OCI-LY1 (cell line): ENCODE measurements at regions not wholly inside any gene's neighbourhood (a gene's known extent, or its start where the extent isn't known, plus 50 kb on each side); places are given as distances from the start of the nearest gene placed in this dataset.

Experiments
- H2AFZ ChIP-seq: fragments of 200-600 bp; sonication (generic), shearing (Covaris generic); 2 replicates; pipeline ENCODE4 v1.6.0; 2014; ENCODE audit warnings: antibody characterized with exemption, mild to moderate bottlenecking, low read length
- H3F3A ChIP-seq: fragments of 200-600 bp; sonication (generic), shearing (Covaris generic); 2 replicates; pipeline ENCODE4 v1.6.0; 2014; ENCODE audit warnings: mild to moderate bottlenecking, antibody characterized with exemption, low read length, moderate library complexity; ENCODE audit not compliant: insufficient read depth
- H3K27ac ChIP-seq: fragments of 200-600 bp; sonication (generic); 2 replicates; pipeline ENCODE4 v1.5.1; 2014; ENCODE audit warnings: low read length, mixed run types, mild to moderate bottlenecking, low read depth; ENCODE audit not compliant: poor library complexity, severe bottlenecking
- H3K27me3 ChIP-seq: fragments of 200-600 bp; sonication (generic); 2 replicates; pipeline ENCODE4 v1.6.0; 2014; ENCODE audit warnings: antibody characterized with exemption, mild to moderate bottlenecking, low read length, moderate library complexity; ENCODE audit not compliant: insufficient read depth
- H3K36me3 ChIP-seq: fragments of 200-600 bp; sonication (generic); 2 replicates; pipeline ENCODE4 v1.6.1; 2014; ENCODE audit warnings: mild to moderate bottlenecking, antibody characterized with exemption, low read length, moderate library complexity, mixed read lengths; ENCODE audit not compliant: insufficient read depth
- H3K4me1 ChIP-seq: fragments of 200-600 bp; sonication (generic); 2 replicates; pipeline ENCODE4 v1.5.1; 2014; ENCODE audit warnings: mild to moderate bottlenecking, low read length, moderate library complexity; ENCODE audit not compliant: insufficient read depth, severe bottlenecking
- H3K4me2 ChIP-seq: fragments of 200-600 bp; sonication (generic), shearing (Covaris generic); 2 replicates; pipeline ENCODE4 v1.6.1; 2014; ENCODE audit warnings: low read length
- H3K4me3 ChIP-seq: fragments of 200-600 bp; sonication (generic); 2 replicates; pipeline ENCODE4 v1.5.1; 2014; ENCODE audit warnings: low read length, low read depth, mild to moderate bottlenecking, mixed read lengths; ENCODE audit not compliant: poor library complexity, severe bottlenecking
- H3K79me2 ChIP-seq: fragments of 200-600 bp; shearing (Covaris generic); 2 replicates; pipeline ENCODE4 v1.6.1; 2016; ENCODE audit warnings: mixed run types, low read length, mixed read lengths; ENCODE audit not compliant: insufficient read depth
- H3K9ac ChIP-seq: fragments of 200-600 bp; sonication (generic), shearing (Covaris generic); 2 replicates; pipeline ENCODE4 v1.6.1; 2014; ENCODE audit warnings: mild to moderate bottlenecking, low read length, mixed read lengths
- H3K9me2 ChIP-seq: fragments of 200-600 bp; sonication (generic), shearing (Covaris generic); 2 replicates; pipeline ENCODE4 v1.6.1; 2014; ENCODE audit warnings: low read depth, mild to moderate bottlenecking, low read length, mixed read lengths
- H3K9me3 ChIP-seq: fragments of 200-600 bp; shearing (Covaris generic); 2 replicates; pipeline ENCODE4 v1.6.1; 2014; ENCODE audit warnings: low read length, mixed read lengths
- H4K20me1 ChIP-seq: fragments of 200-600 bp; sonication (generic), shearing (Covaris generic); 2 replicates; pipeline ENCODE4 v1.6.0; 2016; ENCODE audit warnings: mild to moderate bottlenecking, low read length; ENCODE audit not compliant: insufficient read depth
- EZH2 ChIP-seq: fragments of 200-600 bp; sonication (generic), shearing (Covaris generic); IDR thresholded peaks from 2 replicates; pipeline ENCODE4 v1.8.0; 2017; ENCODE audit warnings: borderline replicate concordance, mixed run types, mild to moderate bottlenecking, antibody characterized with exemption, low read length, moderate library complexity, mixed read lengths
- TF ChIP-seq, protein P1 (sequence below): fragments of 200-600 bp; sonication (generic), shearing (Covaris generic); IDR thresholded peaks from 2 replicates; pipeline ENCODE4 v1.5.1; 2017; ENCODE audit warnings: mild to moderate bottlenecking, antibody characterized with exemption, low read length, moderate library complexity, mixed read lengths

DNA sequence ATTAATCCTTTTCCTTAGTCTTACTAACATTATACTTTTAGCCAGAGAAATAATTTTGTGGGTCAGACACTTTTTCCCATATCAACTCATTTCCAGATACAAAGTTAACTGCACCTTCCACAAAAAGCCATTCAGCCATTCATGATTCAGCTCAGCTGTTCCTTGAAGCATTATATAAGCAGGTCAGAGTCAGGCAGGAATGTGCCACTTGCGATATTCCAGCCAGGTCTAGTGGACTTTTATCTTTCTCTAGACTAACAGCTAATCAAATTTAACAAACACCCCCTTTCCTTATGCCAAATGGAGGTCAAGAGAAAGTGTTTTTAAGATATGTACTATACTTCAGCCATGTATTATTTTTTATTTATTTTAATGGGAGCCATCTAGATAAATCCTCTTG is 75.6 kb upstream of the EPB41L3 start:
- TF ChIP-seq, protein P1, sequence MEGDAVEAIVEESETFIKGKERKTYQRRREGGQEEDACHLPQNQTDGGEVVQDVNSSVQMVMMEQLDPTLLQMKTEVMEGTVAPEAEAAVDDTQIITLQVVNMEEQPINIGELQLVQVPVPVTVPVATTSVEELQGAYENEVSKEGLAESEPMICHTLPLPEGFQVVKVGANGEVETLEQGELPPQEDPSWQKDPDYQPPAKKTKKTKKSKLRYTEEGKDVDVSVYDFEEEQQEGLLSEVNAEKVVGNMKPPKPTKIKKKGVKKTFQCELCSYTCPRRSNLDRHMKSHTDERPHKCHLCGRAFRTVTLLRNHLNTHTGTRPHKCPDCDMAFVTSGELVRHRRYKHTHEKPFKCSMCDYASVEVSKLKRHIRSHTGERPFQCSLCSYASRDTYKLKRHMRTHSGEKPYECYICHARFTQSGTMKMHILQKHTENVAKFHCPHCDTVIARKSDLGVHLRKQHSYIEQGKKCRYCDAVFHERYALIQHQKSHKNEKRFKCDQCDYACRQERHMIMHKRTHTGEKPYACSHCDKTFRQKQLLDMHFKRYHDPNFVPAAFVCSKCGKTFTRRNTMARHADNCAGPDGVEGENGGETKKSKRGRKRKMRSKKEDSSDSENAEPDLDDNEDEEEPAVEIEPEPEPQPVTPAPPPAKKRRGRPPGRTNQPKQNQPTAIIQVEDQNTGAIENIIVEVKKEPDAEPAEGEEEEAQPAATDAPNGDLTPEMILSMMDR, result no peak
- TF ChIP-seq EZH2, result no peak
- no peaks in the 10 kb centered on the region for H3K9me3 ChIP-seq
- no peaks in the 10 kb centered on the region for H3F3A ChIP-seq
- H3K27me3 ChIP-seq, result no peaks in the 10 kb centered on the region
- no peak overlapping the region for H3K27ac ChIP-seq
- no peak overlapping the region for H3K4me2 ChIP-seq
- H3K9ac ChIP-seq, result no peak overlapping the region
- H3K4me1 ChIP-seq, result no peaks in the 10 kb centered on the region
- H3K79me2 ChIP-seq, result no peaks in the 10 kb centered on the region
- H3K9me2 ChIP-seq, result no peaks in the 10 kb centered on the region
- H4K20me1 ChIP-seq, result no peaks in the 10 kb centered on the region
- H3K36me3 ChIP-seq, result no peaks in the 10 kb centered on the region
- H2AFZ ChIP-seq, result no peak overlapping the region
- no peak overlapping the region for H3K4me3 ChIP-seq

DNA sequence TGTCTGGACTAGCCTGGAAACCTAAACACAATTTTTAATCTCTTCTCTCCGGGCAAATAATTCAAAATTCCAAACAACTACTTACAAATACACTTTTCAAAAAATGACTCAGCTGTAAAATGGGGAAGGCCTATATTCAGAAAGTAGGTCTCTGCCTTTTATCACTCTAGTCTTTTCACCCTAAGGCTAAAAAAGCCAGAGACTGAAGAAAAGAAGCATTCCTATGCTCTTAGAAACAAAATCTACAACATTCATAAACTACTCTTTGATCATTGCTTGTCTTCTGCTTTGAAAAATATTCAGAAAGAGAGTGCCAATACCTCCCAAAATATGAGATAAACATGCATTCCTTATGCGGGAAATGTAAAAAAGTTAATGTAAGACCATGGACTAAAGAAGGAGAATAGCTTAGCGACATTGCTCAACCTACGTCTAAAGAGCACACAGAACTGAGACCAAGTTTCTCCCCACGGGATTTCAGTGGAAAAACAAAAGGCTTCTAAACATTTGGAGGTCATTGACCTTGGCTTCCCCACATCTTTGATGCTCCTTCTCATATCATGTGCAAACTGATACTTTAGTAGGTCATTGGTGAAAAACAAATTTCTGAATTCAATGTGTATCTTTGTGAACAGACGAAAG is 74.4 kb upstream of the EPB41L3 start:
- no peaks in the 10 kb centered on the region for H3K36me3 ChIP-seq
- H3K9me3 ChIP-seq, result no peaks in the 10 kb centered on the region
- H3K4me2 ChIP-seq, result no peak overlapping the region
- H3K9me2 ChIP-seq, result no peaks in the 10 kb centered on the region
- no peaks in the 10 kb centered on the region for H3K27me3 ChIP-seq
- no peak overlapping the region for H2AFZ ChIP-seq
- H3K27ac ChIP-seq, result no peak overlapping the region
- no peaks in the 10 kb centered on the region for H3K79me2 ChIP-seq
- H3K4me1 ChIP-seq, result no peaks in the 10 kb centered on the region
- no peak overlapping the region for H3K4me3 ChIP-seq
- H3F3A ChIP-seq, result no peaks in the 10 kb centered on the region
- H4K20me1 ChIP-seq, result no peaks in the 10 kb centered on the region
- no peak for TF ChIP-seq EZH2
- H3K9ac ChIP-seq, result no peak overlapping the region

DNA sequence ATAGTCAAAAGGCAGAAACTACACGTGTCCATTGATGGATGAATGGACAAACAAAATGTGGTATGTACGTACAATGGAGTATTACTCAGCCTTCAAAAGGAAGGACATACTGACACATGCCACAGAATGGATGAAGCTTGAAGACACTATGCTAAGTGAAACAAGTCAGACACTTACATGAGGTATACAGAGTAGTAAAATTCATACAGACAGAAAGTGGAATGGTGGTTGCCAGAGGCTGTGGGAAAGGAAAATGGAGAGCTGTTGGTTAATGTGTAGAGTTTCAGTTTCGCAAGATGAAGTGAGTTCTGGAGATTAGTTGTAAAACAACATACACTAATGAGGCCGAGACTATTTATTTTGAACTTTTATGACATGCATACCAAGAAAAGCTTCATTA is 67.4 kb upstream of the EPB41L3 start:
- Histone ChIP-seq H3F3A (no peaks in the 10 kb centered on the region), H3K4me2 (no peak overlapping the region), H3K79me2 (no peaks in the 10 kb centered on the region), H2AFZ (no peak overlapping the region), H3K9me3 (no peaks in the 10 kb centered on the region), H3K9ac (no peak overlapping the region), H4K20me1 (no peaks in the 10 kb centered on the region), H3K9me2 (no peaks in the 10 kb centered on the region), H3K36me3 (no peaks in the 10 kb centered on the region), H3K4me1 (no peaks in the 10 kb centered on the region), H3K27ac (no peak overlapping the region), H3K27me3 (no peaks in the 10 kb centered on the region), H3K4me3 (no peak overlapping the region)
- no peak for TF ChIP-seq EZH2
- TF ChIP-seq, protein P1, result no peak

DNA sequence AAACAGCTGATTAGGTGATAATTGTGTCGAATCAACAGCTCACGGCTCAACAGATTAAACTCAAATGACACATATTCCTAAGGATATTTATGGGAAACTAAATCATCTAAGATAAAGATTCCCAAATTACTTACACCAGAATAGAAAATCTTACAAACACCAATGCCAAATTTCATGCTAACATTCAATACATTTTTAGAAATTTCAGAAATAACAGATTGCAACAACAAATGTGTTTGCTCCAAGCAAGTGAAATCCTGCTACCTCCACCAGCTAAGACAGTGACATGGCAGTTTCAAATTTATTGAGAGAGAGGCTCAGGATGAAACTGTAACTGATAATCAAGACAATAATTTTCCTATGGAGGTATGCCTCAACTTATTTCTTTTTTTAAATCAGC is 65.0 kb upstream of the EPB41L3 start:
- H3K9me2 ChIP-seq, result no peaks in the 10 kb centered on the region
- no peak for TF ChIP-seq EZH2
- TF ChIP-seq, protein P1, result no peak
- no peak overlapping the region for H3K4me2 ChIP-seq
- no peaks in the 10 kb centered on the region for H3F3A ChIP-seq
- H3K4me3 ChIP-seq, result no peak overlapping the region
- H3K36me3 ChIP-seq, result no peaks in the 10 kb centered on the region
- H3K27ac ChIP-seq, result no peak overlapping the region
- H4K20me1 ChIP-seq, result no peaks in the 10 kb centered on the region
- H3K27me3 ChIP-seq, result no peaks in the 10 kb centered on the region
- H3K9ac ChIP-seq, result no peak overlapping the region
- H2AFZ ChIP-seq, result no peak overlapping the region
- no peaks in the 10 kb centered on the region for H3K4me1 ChIP-seq
- H3K79me2 ChIP-seq, result no peaks in the 10 kb centered on the region
- no peaks in the 10 kb centered on the region for H3K9me3 ChIP-seq
